ENCODE measurements at regions not wholly inside any gene's neighbourhood (a gene's known extent, or its start where the extent isn't known, plus 50 kb on each side); places are given as distances from the start of the nearest gene placed in this dataset.
"Not testable (repeated sequence)": the region's sequence is repeated elsewhere in the genome, so short reads cannot be mapped to it uniquely, and the experiment has no call there.

GRCh38 chr6:27824211-27825024 lies 87.8 kb downstream of the OR2B2 start:
- peak overlapping the region; percentile 89 to 94 for H3K27ac ChIP-seq (ENCODE audit: low read depth in 1 of 2, low read length in 2 of 2)
- DNase-seq (ENCODE audit: low spot score): not testable (repeated sequence)

DNA sequence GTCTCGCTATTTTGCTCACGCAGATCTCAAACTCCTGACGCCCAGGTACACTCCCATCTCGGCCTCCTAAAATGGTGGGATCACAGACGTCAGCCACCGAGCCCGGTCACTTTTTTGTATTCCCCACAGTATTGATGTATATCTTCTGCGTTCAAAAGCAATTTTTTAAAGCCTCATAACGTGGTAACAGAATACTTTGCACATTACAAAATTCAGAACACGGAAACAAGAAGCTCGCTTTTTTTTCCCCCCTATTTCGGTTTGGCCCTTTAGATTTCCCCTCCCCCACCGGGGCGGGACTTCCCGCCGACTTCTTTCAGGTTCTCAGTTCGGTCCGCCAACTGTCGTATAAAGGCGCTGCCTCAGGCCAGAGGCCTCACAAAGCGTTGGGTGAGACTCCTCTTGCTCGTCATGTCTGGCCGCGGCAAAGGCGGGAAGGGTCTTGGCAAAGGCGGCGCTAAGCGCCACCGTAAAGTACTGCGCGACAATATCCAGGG lies 88.4 kb downstream of the OR2B2 start:
- TF ChIP-seq ZBTB33 (IDR thresholded peaks at IDR 0.05) (peak; percentile 89), GABPA (IDR thresholded peaks at IDR 0.05 in 1 of 2, conservative IDR thresholded peaks at IDR 0.05 in 1 of 2) (peak in 1 of 2 donors; percentile 59), RXRA (IDR thresholded peaks at IDR 0.05) (peak in 1 of 2 donors; percentile 47), SP1 (IDR thresholded peaks at IDR 0.05) (peak; percentile 6), YY1 (IDR thresholded peaks at IDR 0.05) (peak; percentile 47), TAF1 (conservative IDR thresholded peaks at IDR 0.05) (peak; percentile 74)
- TF ChIP-seq, protein P1, sequence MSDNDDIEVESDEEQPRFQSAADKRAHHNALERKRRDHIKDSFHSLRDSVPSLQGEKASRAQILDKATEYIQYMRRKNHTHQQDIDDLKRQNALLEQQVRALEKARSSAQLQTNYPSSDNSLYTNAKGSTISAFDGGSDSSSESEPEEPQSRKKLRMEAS (IDR thresholded peaks at IDR 0.05): peak; percentile 19
- Histone ChIP-seq H3K4me1 (ENCODE audit: control insufficient read depth in 4 of 4, insufficient read depth in 4 of 4, low read length in 3 of 4) (peaks cover 0 to 16% (median 7%) of the 10 kb centered on the region in 4 donors), H3K9ac (ENCODE audit: low read depth in 1 of 2, low read length in 2 of 2) (peak overlapping the region in 1 of 2 donors; percentile 84), H3K27ac (ENCODE audit: low read depth in 1 of 2, low read length in 2 of 2) (peak overlapping the region; percentile 55 to 75), H3K4me3 (ENCODE audit: low read depth in 1 of 3, low read length in 3 of 3) (peak overlapping the region; percentile 53 to 77 (median 76))
- H3K9me3 ChIP-seq (ENCODE audit: control insufficient read depth in 4 of 4, low read length in 3 of 4); DNase-seq (ENCODE audit: low spot score); H3K36me3 ChIP-seq (ENCODE audit: control insufficient read depth in 4 of 4, insufficient read depth in 3 of 4, low read depth in 1 of 4, low read length in 3 of 4); H3K27me3 ChIP-seq (ENCODE audit: control insufficient read depth in 4 of 4, insufficient read depth in 4 of 4, low read length in 3 of 4): not testable (repeated sequence)
- 6% methylated on average over 25 of the region's 31 CpGs for WGBS

More at GRCh38 chr6:27824211-27825024, 87.8 kb downstream of the OR2B2 start:
- Histone ChIP-seq H3K4me3 (ENCODE audit: low read depth in 1 of 3, low read length in 3 of 3) (peak overlapping the region; percentile 68 to 92 (median 85)), H3K4me1 (ENCODE audit: control insufficient read depth in 4 of 4, insufficient read depth in 4 of 4, low read length in 3 of 4) (peaks cover 4 to 23% (median 11%) of the 10 kb centered on the region in 4 donors), H3K9ac (ENCODE audit: low read depth in 1 of 2, low read length in 2 of 2) (peak overlapping the region; percentile 79 to 90)
- H3K36me3 ChIP-seq (ENCODE audit: control insufficient read depth in 4 of 4, insufficient read depth in 3 of 4, low read depth in 1 of 4, low read length in 3 of 4); H3K27me3 ChIP-seq (ENCODE audit: control insufficient read depth in 4 of 4, insufficient read depth in 4 of 4, low read length in 3 of 4); H3K9me3 ChIP-seq (ENCODE audit: control insufficient read depth in 4 of 4, low read length in 3 of 4): not testable (repeated sequence)
- TF ChIP-seq SP1 (IDR thresholded peaks at IDR 0.05): peak; percentile 12
- TF ChIP-seq ZBTB33 (IDR thresholded peaks at IDR 0.05): peak; percentile 55
- TF ChIP-seq JUND (IDR thresholded peaks at IDR 0.05): peak in 1 of 2 donors; percentile 9
- peak; percentile 68 for TF ChIP-seq TAF1 (conservative IDR thresholded peaks at IDR 0.05)
- WGBS: 5% methylated on average over 32 of the region's 53 CpGs

DNA sequence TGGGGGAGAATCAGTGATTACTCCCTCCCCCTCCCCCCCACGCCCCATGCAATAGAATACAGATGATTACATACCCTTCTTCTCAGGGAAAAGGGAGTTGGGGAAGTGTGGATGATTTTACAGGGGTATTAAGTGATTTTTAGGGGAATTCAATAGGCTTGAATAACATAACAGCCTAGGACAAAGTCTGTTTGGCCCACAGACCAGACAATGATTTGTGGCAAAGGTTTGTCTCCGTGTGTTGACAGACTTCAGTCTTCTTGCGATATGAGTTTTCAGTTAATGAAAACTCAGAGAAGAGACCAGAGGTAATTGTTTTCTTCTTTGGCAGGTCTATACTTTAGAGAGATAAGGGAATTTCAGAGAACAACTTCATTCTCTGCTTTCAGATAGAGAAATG lies 95.3 kb downstream of the OR2B2 start:
- peak; percentile 28 to 31 for TF ChIP-seq HNF4A (conservative IDR thresholded peaks at IDR 0.05)
- no peak for TF ChIP-seq ATF3 (IDR thresholded peaks at IDR 0.05)
- no peak for TF ChIP-seq FOXA2 (IDR thresholded peaks at IDR 0.05)
- no peak for TF ChIP-seq ZBTB33 (IDR thresholded peaks at IDR 0.05)
- TF ChIP-seq EGR1 (IDR thresholded peaks at IDR 0.05; ENCODE audit: low read depth in 2 of 2): no peak
- TF ChIP-seq, protein P2, sequence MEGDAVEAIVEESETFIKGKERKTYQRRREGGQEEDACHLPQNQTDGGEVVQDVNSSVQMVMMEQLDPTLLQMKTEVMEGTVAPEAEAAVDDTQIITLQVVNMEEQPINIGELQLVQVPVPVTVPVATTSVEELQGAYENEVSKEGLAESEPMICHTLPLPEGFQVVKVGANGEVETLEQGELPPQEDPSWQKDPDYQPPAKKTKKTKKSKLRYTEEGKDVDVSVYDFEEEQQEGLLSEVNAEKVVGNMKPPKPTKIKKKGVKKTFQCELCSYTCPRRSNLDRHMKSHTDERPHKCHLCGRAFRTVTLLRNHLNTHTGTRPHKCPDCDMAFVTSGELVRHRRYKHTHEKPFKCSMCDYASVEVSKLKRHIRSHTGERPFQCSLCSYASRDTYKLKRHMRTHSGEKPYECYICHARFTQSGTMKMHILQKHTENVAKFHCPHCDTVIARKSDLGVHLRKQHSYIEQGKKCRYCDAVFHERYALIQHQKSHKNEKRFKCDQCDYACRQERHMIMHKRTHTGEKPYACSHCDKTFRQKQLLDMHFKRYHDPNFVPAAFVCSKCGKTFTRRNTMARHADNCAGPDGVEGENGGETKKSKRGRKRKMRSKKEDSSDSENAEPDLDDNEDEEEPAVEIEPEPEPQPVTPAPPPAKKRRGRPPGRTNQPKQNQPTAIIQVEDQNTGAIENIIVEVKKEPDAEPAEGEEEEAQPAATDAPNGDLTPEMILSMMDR (IDR thresholded peaks at IDR 0.05; ENCODE audit: low read depth, low read length, missing input control): no peak
- TF ChIP-seq SP1 (IDR thresholded peaks at IDR 0.05): peak; percentile 27
- TF ChIP-seq JUND (IDR thresholded peaks at IDR 0.05): no peak
- no peak for TF ChIP-seq RAD21 (IDR thresholded peaks at IDR 0.05)
- TF ChIP-seq, protein P1 (IDR thresholded peaks at IDR 0.05): no peak
- no peak for TF ChIP-seq TAF1 (conservative IDR thresholded peaks at IDR 0.05)
- Histone ChIP-seq H3K36me3 (ENCODE audit: control insufficient read depth in 4 of 4, insufficient read depth in 3 of 4, low read depth in 1 of 4, low read length in 3 of 4) (no peaks in the 10 kb centered on the region), H3K9me3 (ENCODE audit: control insufficient read depth in 4 of 4, low read length in 3 of 4) (peaks cover 0 to 3% (median 0%) of the 10 kb centered on the region in 4 donors), H3K9ac (ENCODE audit: low read depth in 1 of 2, low read length in 2 of 2) (no peak overlapping the region), H3K4me1 (ENCODE audit: control insufficient read depth in 4 of 4, insufficient read depth in 4 of 4, low read length in 3 of 4) (peaks cover 3 to 17% (median 6%) of the 10 kb centered on the region in 4 donors), H3K27ac (ENCODE audit: low read depth in 1 of 2, low read length in 2 of 2) (no peak overlapping the region), H3K4me3 (ENCODE audit: low read depth in 1 of 3, low read length in 3 of 3) (no peak overlapping the region), H3K27me3 (ENCODE audit: control insufficient read depth in 4 of 4, insufficient read depth in 4 of 4, low read length in 3 of 4) (no peaks in the 10 kb centered on the region)
- 56% methylated on average over 3 of the region's 3 CpGs for WGBS
- no peak for DNase-seq (ENCODE audit: low spot score)
